PC-3 (cell line): ENCODE measurements at regions not wholly inside any gene's neighbourhood (a gene's known extent, or its start where the extent isn't known, plus 50 kb on each side); places are given as distances from the start of the nearest gene placed in this dataset.

Experiments used
- CTCF ChIP-seq: fragments of 300-600 bp; sonication (generic); conservative IDR thresholded peaks from 2 replicates; pipeline ENCODE4 v1.5.1; 2017; ENCODE audit warnings: antibody characterized with exemption, low read depth, mild to moderate bottlenecking, low read length
- EZH2 ChIP-seq: fragments of 300-600 bp; sonication (generic); IDR thresholded peaks from one replicate; pipeline ENCODE4 v1.6.1; 2017; ENCODE audit warnings: antibody characterized with exemption, mild to moderate bottlenecking, low read length; ENCODE audit not compliant: unreplicated experiment

GRCh38 chr7:131105799-131106680, 221.6 kb upstream of the MKLN1 start:
- no peak for TF ChIP-seq CTCF
- no peak for TF ChIP-seq EZH2
